A673 (cell line): ENCODE measurements at regions not wholly inside any gene's neighbourhood (a gene's known extent, or its start where the extent isn't known, plus 50 kb on each side); places are given as distances from the start of the nearest gene placed in this dataset.

Experiments
- CTCF ChIP-seq: fragments of 300-800, 200-600 bp; sonication (generic); conservative IDR thresholded peaks from 2 replicates; pipeline ENCODE4 v1.5.1; 2017; ENCODE audit warnings: low read depth, mild to moderate bottlenecking, antibody characterized with exemption, low read length, moderate library complexity, mixed read lengths
- EZH2 ChIP-seq: fragments of 200-600 bp; sonication (generic); IDR thresholded peaks from 2 replicates; pipeline ENCODE4 v1.6.1; 2017; ENCODE audit warnings: borderline replicate concordance, low read depth, mild to moderate bottlenecking, mixed read lengths, antibody characterized with exemption, low read length; ENCODE audit not compliant: poor library complexity, severe bottlenecking

GRCh38 chr12:88996200-88996788, 356.0 kb downstream of the DUSP6 start:
- TF ChIP-seq CTCF (no peak), EZH2 (no peak)
